GM13976 (cell line): ENCODE measurements at regions not wholly inside any gene's neighbourhood (a gene's known extent, or its start where the extent isn't known, plus 50 kb on each side); places are given as distances from the start of the nearest gene placed in this dataset.

ENCODE experiments used
- DNase-seq: peaks from one replicate; pipeline ENCODE4 v3.0.0; 2012; ENCODE audit warnings: low spot score
- CTCF ChIP-seq: IDR thresholded peaks from 2 replicates; pipeline ENCODE4 v1.5.1; 2012; ENCODE audit warnings: borderline replicate concordance, mild to moderate bottlenecking; ENCODE audit not compliant: insufficient read depth; ENCODE audit errors: extremely low read depth, missing control alignments, control extremely low read depth
- in situ Hi-C: fragments of 300-500 bp; cut with MboI; formaldehyde crosslinking; loops from one replicate; pipeline ENCODE4 v1.12.0; 2022; ENCODE audit warnings: low sequenced_read_pairs, mixed read lengths, inconsistent platforms; ENCODE audit not compliant: unreplicated experiment

GRCh38 chr9:7403028-7403389 is 396.6 kb downstream of the DMAC1 start:
- DNase-seq: no peak
- TF ChIP-seq CTCF: no peak
- in situ Hi-C loops: loop anchor here (10.0 kb wide), 1 partner anchor 132 kb away; no protein-coding TSS in a partner anchor

DNA sequence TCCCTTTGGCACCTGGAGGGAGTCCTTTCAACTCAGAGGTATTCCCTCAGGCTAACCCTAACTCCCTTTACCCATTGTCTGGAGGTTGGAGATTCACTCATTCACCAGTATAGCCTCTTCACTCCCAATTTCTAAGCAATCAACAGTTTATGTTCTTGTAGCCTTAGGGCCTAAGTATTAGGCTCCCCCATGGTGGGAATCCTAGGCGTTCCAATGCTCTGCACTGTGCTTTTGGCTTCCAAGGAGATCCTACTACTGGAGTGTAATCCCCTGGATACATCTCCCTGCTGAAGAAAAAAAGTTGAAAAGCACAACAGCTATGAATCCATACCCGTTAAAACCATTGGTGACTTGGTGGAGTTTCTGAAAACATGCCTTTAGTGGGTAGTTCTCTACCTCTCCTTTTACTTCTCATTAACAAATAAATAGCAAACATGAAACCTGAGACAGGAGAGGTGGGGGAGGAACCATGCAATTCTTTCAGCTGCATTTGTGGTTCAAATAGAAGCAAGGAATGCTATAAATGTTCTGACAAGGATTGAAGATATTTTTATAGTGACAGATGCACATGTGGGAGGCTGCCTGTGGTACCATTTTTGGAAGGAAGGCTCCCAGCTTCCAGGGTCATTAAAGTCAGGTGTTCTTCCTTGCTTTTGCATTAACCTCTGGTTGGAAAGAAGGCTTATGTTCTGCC is 397.1 kb downstream of the DMAC1 start:
- no peak for DNase-seq
- in situ Hi-C loops: loop anchor here (10.0 kb wide), 1 partner anchor 132 kb away; no protein-coding TSS in a partner anchor
- no peak for TF ChIP-seq CTCF

- DNase-seq: no peak
- in situ Hi-C loops: loop anchor here (10.0 kb wide), 1 partner anchor 134 kb away; no protein-coding TSS in a partner anchor
- no peak for TF ChIP-seq CTCF
Measured at GRCh38 chr9:7401116-7401515, 398.5 kb downstream of the DMAC1 start.

- no peak for DNase-seq
- in situ Hi-C loops: no loop called here
Measured at GRCh38 chr9:7394002-7394774, 405.4 kb downstream of the DMAC1 start.

DNA sequence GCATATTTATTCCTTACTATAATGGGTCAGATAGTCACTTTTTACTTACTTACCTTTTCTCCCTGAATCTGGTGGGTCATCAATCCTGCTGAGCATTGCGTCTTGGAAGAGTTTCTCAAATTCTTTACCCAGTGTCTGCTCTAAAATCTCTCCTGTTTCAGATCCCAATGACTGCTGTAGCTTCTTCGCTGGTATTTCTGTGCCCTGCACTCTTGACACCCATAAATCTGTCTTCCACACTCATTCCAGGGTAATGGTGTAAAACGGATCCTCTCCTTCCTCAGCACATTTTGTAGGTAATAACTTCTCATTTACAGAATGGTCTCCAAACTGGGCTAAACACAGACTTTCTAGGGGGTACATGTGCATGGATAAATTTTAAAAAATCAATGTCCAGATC is 407.4 kb downstream of the DMAC1 start:
- in situ Hi-C loops: no loop called here
- DNase-seq: no peak
- no peak for TF ChIP-seq CTCF

More at GRCh38 chr9:7394002-7394774, 405.4 kb downstream of the DMAC1 start:
- no peak for TF ChIP-seq CTCF

DNA sequence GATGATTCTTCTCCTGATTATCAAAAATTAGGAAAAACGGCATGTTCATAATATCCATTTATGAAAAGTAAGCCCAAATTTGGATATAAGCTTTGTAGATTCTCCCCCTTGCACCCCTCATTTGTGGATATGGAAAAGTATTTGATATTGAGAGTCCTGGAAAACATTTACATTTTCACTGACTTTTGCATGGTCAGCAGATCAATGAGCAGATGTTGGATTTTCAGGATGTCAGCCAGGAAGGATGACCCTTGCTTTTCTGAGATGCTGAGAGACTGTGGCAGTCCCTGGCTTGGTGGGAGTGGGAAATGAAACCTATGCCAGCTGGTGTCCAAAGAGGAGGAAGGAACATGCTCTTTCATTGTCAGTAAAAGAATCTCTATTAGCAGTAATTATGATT is 410.8 kb downstream of the DMAC1 start:
- in situ Hi-C loops: no loop called here

More for the DNA sequence above, 410.8 kb downstream of the DMAC1 start:
- TF ChIP-seq CTCF: no peak
- no peak for DNase-seq
